HG02973 (cell line): ENCODE measurements at regions not wholly inside any gene's neighbourhood (a gene's known extent, or its start where the extent isn't known, plus 50 kb on each side); places are given as distances from the start of the nearest gene placed in this dataset.
"Not testable (repeated sequence)": the region's sequence is repeated elsewhere in the genome, so short reads cannot be mapped to it uniquely, and the experiment has no call there.

Experiments
- ATAC-seq: cut with Tn5 transposase; IDR thresholded peaks from one replicate; pipeline ENCODE4 v1.9.1; 2021; ENCODE audit warnings: moderate library complexity; ENCODE audit not compliant: unreplicated experiment

DNA sequence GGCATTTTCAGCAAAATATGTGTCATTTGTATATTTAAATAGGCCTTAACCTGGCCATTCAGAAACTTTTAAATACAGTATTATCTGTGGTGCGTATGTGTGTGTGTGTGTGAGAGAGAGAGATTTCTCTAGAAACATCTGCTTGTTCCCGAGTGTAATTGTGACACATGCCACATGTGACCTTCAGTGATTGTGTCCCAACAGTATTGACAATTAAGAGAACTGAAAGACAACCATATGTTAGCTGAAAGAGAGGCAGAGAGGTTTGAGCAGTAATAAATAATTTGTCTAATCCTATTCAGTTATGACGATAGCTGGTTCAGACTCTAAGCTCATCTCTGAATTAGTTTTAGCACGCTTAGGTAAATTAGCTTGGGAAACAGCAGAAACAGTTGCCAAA, 1503.1 kb downstream of the PCDH9 start:
- no peak for ATAC-seq

DNA sequence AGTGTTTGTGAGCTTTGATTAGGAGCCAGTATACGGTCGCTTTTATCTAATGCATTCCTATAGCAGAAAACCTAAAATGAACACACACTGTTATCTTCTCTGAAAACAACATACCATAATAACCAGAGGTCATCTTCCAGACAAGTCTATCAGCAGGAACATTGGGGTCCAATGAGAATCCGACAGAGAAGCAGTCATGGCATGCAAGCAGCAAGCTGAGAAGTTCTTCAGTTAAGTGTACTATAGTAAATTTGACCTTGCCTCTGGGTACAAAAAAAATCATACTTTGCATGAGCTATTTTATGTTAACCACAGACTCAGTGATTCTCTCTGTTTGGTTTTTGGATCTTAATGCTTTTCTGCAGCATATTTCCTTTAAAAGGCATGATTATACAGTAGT, 1505.1 kb downstream of the PCDH9 start:
- ATAC-seq, result no peak

GRCh38 chr13:65724226-65724625, 1505.9 kb downstream of the PCDH9 start:
- ATAC-seq, result no peak

GRCh38 chr13:65722506-65722905, 1507.6 kb downstream of the PCDH9 start:
- no peak for ATAC-seq

GRCh38 chr13:65719831-65720230, 1510.3 kb downstream of the PCDH9 start:
- no peak for ATAC-seq

- ATAC-seq, result no peak
Measured at GRCh38 chr13:65710514-65710913, 1519.6 kb downstream of the PCDH9 start.

DNA sequence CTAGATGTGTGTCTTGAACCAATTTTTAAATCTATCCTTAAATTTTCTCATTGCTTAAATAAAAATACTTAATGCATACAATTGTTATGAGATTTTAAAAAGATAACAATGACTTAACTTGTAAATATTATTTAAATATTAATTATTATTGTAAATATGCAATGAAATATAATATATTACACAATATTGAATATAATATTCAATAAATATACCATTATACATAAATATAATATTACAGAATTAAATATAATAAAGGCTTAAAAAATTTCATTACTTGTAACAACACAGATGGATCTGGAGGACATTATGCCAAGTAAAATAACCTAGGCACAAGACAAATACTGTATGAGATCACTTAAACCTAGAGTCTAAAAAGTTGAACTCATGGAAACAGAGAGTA, 1532.3 kb downstream of the PCDH9 start:
- no peak for ATAC-seq

DNA sequence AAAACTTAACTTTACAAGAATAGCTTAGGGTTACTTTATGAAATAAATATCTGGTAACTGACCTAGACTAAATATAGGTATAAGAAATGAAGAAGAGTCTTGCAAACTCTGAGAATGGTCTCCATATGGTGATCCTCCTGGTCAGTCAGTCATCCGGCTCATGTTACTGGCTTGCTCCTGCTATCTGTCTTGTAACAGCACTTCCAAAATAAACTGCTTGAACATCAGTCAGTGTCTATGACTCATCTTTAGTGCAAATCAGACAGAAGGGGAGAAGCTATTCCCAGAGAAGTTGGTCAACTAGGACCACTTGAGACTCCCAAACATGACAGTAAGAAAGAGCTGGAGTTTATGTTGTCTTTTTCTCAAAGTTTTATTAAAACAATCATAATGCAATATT, 1550.9 kb downstream of the PCDH9 start:
- ATAC-seq, result no peak

DNA sequence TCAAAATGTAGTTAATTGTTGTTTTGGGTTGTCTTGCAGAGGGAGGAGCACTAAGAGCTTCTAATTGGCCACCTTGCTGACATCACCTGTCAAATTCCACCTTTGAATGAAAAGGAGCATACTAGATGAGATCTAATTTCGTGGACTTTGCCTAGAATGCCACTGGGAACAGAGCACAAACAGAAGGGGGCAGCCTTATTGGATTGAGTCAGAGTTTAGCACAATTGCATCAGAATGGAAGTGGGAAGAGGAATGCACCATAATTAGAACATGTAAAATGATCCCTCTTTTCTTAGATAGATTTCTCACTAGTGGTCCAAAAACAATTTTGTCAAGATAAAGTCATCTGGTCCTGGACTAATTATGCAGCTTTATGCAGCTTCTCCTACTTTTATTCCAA, 1552.2 kb downstream of the PCDH9 start:
- ATAC-seq, result no peak

GRCh38 chr13:65675383-65675782, 1554.8 kb downstream of the PCDH9 start:
- ATAC-seq, result not testable (repeated sequence)

- ATAC-seq, result no peak
Measured at GRCh38 chr13:65670014-65670625, 1560.0 kb downstream of the PCDH9 start.

DNA sequence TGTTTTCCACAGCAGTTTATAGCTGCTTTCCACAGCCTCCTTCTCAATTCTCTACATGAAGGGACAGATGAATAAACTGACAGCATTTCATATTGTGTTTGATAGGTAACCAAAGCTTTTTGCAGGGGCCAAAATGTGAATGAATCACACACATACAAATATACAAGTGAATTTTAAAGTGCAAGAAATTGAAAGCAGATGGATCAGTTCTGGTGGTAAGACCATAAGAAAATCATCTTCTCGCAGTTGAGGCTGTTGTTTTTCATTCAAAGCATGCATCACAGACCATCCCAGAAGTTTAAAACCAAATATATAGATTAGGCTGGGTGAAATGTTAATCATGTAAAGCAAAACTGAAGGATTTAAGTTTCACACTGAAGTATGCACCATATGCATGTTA, 1569.4 kb downstream of the PCDH9 start:
- no peak for ATAC-seq

DNA sequence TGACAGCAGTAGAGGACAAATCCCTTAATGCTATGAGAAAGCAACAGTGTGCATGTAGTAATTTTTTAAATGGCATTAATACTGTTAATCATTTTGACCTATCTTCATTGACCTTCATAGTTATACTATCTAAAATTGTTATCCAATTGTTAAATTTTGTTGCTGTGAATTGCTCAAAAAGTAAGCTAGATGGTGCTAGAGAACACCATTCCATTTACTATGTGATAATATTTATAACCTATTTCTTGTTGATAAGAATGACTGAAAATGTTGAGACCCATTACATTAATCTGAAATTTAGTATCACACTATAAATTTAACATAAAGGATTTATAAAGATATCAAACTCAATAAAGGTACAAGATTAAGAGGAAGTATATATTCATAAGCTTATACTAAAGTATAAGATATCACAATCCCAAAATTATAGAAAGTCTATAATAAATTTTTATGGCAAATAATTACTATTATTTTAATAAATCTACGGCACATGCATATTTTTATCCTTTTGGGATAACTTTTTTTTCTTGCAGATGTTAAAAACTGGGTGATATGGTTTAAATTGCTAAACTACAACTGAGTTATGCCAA, 1573.3 kb downstream of the PCDH9 start:
- ATAC-seq, result no peak

DNA sequence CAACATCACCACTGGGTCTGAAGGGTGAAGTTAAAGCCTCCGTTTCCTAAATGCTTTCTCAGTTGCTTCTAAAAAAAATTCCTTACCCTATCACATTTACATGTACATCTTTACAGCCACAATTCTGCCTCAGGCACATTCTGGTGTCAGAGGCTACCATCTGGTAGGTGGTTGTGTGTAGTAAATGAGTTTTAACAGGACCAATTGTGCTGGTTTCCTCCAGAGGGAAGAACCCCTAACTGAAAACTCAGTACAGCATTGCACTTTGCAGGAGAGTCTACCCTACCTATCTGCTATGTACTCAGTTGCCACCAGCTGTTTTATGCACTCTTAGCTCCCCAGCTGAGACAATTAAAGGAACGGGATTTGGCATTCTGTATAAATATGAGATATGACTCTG, 1576.5 kb downstream of the PCDH9 start:
- no peak for ATAC-seq

- ATAC-seq, result no peak
Measured at GRCh38 chr13:65650321-65650720, 1579.8 kb downstream of the PCDH9 start.

GRCh38 chr13:65642996-65643395, 1587.1 kb downstream of the PCDH9 start:
- no peak for ATAC-seq

GRCh38 chr13:65642301-65642700, 1587.8 kb downstream of the PCDH9 start:
- ATAC-seq, result no peak

GRCh38 chr13:65638572-65639168, 1591.5 kb downstream of the PCDH9 start:
- peak; percentile 87 for ATAC-seq

DNA sequence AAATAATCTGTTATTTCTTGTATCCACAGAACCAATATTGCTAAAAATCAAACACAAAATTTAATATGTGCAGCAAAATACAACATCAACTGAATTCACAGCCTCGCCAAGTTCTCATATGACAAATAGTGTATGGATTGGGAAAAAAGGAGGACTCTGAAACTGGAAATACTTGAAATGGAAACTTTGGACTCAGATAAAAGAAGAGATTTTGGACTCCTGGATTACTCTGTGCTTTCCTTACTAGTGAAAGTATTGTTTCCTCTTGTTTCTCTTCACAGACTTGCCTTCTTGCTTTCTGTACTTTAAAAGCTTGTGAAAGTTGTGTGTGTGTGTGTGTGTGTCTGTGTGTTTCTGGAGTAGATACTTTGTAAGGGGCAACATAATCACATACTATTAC, 1596.3 kb downstream of the PCDH9 start:
- ATAC-seq, result no peak

DNA sequence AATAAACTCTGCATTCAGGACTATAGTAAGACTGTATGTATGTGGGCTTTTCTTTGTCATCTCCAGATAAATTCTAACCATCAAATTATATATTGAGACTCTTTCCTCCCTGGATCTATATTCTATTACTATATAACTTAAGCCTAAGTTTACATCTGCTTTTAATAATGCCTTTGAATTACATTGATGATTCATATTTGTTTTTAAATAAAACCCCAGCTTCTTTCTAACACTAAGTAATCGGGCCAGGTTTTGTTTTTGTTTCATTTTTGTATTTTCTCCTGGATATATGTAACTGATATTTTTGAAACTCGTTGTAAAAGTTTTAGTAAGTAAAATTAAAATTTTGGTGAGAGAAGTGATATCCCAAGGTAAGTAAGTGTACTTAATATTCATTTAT, 1599.1 kb downstream of the PCDH9 start:
- ATAC-seq, result no peak

GRCh38 chr13:65629926-65630325, 1600.2 kb downstream of the PCDH9 start:
- no peak for ATAC-seq

DNA sequence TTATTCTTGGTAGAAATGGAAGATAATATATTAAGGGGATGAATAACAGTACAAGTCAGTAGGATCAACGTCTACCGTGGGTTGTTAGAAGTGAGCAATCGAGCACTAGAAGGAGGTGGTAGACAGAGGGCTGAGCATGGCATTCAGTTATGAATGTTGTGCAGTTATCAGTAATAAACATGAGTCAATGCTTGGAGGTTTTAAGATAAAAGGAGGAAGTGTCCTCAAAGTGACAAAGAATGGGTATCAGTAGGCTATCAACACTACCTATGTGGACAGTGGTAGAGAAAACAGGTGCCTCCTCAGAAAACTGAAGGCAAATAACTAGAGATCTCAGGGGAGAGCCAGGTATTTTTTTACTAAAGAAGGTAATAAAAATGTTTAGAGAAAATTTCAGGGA, 1607.0 kb downstream of the PCDH9 start:
- ATAC-seq, result no peak

GRCh38 chr13:65615506-65615905, 1614.6 kb downstream of the PCDH9 start:
- no peak for ATAC-seq
